ENCODE measurements at regions not wholly inside any gene's neighbourhood (a gene's known extent, or its start where the extent isn't known, plus 50 kb on each side); places are given as distances from the start of the nearest gene placed in this dataset.
"Not testable (repeated sequence)": the region's sequence is repeated elsewhere in the genome, so short reads cannot be mapped to it uniquely, and the experiment has no call there.

DNA sequence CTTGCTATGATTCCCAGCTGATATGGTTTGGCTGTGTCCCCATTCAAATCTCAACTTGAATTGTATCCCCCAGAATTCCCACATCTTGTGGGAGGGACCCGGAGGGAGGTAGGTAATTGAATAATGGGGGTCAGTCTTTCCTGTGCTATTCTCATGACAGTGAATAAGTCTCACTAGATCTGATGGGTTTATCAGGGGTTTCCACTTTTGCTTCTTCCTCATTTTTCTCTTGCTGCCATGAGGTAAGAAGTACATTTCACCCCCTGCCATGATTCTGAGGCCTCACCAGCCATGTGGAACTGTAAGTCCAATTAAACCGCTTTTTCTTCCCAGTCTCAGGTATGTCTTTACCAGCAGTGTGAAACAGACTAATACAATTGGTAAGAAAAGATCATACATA is 164.7 kb upstream of the NREP start:
- H3K27ac Mint-ChIP-seq; H3K4me3 Mint-ChIP-seq; H3K9me3 Mint-ChIP-seq (ENCODE audit: low read depth); ATAC-seq; DNase-seq; CTCF ChIA-PET; H3K4me1 Mint-ChIP-seq; H3K36me3 Mint-ChIP-seq; H3K27me3 Mint-ChIP-seq: not testable (repeated sequence)

DNA sequence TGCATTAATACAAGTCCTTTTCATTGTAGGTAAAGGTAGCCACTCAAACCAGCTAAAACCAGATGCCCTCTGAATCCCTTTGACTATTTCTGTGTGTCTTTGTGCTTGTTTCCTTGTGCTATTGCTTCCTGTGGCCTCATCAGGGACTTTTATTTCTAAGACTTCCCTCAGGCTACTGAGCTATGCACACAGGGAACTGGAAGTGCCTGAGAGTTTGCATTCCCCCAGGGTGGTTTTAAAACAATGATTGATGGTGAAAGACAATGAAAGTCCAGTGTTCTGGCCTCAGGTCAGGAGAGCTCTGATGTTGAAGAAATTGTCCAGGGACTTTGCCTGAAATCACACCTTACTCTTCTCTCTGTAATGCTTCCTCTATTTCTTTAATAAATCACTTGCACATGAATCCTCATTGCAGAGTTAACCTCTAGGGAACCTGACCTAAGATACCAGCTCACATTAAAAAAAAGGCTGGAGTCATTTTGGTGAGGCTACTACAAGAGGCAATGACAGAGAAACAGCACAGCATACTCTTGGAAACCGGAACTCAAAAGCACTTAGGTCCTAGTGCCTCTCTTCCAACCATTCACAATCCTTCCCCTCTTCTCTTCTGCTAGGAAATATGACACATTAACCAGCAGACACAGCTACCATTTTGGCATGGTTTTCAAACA is 158.1 kb upstream of the NREP start:
- Mint-ChIP-seq H3K4me1 (no peaks in the 10 kb centered on the region), H3K27ac (no peak overlapping the region), H3K36me3 (no peaks in the 10 kb centered on the region), H3K9me3 (ENCODE audit: low read depth) (peaks cover 2% of the 10 kb centered on the region), H3K27me3 (no peaks in the 10 kb centered on the region), H3K4me3 (no peak overlapping the region)
- DNase-seq, result no peak
- CTCF ChIA-PET, result no interaction called here
- ATAC-seq, result no peak

DNA sequence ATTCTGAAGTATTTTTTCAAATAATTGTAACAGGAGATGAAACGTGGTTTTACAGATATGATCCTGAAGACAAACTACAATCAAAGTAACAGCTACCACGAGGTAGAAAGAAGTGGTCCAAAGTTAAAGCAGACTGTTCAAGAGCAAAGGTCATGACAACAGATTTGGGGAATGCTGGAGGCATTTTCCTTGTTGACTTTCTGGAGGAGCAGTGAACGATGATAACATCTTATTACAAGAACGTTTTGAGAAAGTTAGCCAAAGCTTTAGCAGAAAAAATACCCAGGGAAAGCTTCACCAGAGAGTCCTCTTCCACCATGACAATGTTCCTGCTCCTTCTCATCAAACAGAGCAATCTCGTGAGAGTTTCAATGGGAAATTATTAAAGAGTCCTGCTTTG is 145.4 kb upstream of the NREP start:
- no peaks in the 10 kb centered on the region for H3K4me1 Mint-ChIP-seq
- no peak for ATAC-seq
- H3K27ac Mint-ChIP-seq, result no peak overlapping the region
- H3K4me3 Mint-ChIP-seq, result no peak overlapping the region
- CTCF ChIA-PET, result no interaction called here
- peaks cover 4% of the 10 kb centered on the region for H3K9me3 Mint-ChIP-seq (ENCODE audit: low read depth)
- no peak for DNase-seq
- H3K36me3 Mint-ChIP-seq, result no peaks in the 10 kb centered on the region
- no peaks in the 10 kb centered on the region for H3K27me3 Mint-ChIP-seq

DNA sequence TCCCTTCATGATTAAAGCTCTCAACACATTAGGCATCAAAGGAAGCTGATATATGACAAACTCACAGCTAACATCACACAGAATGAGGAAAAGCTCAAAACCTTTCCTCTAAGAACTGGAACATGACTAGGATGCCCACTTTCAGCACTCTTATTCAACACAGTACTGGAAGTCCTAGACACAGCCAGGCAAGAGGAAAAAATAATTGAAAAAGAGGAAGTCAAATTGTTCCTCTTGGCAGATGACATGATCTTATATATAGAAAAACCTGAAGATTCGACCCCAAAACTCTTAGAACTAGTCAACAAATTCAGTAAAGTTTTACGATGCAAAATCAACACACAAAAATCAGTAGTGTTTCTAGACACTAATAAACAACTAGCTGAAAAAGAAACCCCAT is 144.3 kb upstream of the NREP start:
- no peak for ATAC-seq
- Mint-ChIP-seq H3K4me3 (no peak overlapping the region), H3K27ac (no peak overlapping the region), H3K4me1 (no peaks in the 10 kb centered on the region), H3K27me3 (no peaks in the 10 kb centered on the region), H3K36me3 (no peaks in the 10 kb centered on the region), H3K9me3 (ENCODE audit: low read depth) (peaks cover 4% of the 10 kb centered on the region)
- CTCF ChIA-PET, result no interaction called here
- DNase-seq, result no peak

DNA sequence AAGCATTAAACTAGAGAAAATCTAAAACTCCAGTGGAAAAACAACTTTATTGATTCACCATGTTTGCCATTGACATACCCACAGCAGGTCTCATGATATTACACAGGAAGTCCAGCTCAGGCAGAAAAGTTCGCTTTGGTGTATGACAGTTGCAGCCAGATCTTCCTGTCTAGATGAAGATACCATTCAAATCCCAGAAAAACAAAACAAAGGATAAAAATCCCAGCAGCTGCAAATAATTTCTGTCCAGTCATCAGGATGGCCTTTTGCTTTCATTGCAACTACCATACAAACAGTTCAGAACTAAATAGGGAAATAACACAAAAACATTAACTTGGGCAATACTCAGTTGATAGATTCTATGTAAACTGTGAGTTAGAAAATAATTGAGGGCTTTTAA is 136.0 kb upstream of the NREP start:
- no peaks in the 10 kb centered on the region for H3K36me3 Mint-ChIP-seq
- H3K4me1 Mint-ChIP-seq, result no peaks in the 10 kb centered on the region
- H3K27me3 Mint-ChIP-seq, result no peaks in the 10 kb centered on the region
- no peak for ATAC-seq
- peaks cover under 1% of the 10 kb centered on the region for H3K9me3 Mint-ChIP-seq (ENCODE audit: low read depth)
- no peak overlapping the region for H3K4me3 Mint-ChIP-seq
- DNase-seq, result no peak
- CTCF ChIA-PET, result no interaction called here
- no peak overlapping the region for H3K27ac Mint-ChIP-seq

DNA sequence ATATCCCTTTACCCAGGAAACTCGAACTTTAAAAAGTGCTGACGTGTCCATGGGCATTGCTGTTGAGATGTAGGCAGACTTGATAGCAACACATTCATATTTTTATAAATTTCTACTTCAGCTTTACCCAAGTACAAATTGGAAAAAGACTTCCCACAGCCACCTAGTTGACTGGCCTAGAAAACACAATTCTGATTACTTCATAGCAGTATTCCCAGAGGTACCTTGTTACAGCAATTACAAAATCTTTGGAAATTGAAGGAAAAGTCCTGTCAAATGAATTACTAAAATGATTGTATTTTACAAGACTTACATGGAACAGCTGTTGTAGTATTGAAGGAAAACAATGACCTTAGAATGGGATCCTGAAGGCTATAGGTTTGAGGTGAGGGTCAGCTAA is 130.7 kb upstream of the NREP start:
- CTCF ChIA-PET, result no interaction called here
- no peak overlapping the region for H3K4me3 Mint-ChIP-seq
- ATAC-seq (no peak), DNase-seq (no peak)
- no peak overlapping the region for H3K27ac Mint-ChIP-seq
- no peaks in the 10 kb centered on the region for H3K9me3 Mint-ChIP-seq (ENCODE audit: low read depth)
- no peaks in the 10 kb centered on the region for H3K36me3 Mint-ChIP-seq
- H3K27me3 Mint-ChIP-seq, result no peaks in the 10 kb centered on the region
- H3K4me1 Mint-ChIP-seq, result no peaks in the 10 kb centered on the region

DNA sequence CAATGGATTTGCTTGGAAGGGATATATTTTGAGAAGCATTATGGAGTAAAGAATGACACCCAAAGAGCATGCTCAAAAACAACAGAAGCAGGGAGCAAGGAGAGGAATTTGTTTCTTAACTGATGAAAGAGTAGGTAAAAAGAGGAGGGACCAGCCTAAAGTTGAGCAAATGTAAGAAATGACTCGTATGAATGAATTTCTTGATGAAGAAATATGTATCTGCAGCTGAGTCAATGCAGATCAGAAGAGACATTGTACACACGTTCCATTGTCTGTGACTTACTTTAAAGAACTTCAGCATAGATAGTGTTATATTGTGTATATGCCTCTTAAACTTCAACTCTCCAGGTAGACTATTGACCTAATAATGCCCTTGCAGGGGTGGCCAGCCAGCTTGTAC is 112.7 kb upstream of the NREP start:
- Mint-ChIP-seq H3K4me1 (no peaks in the 10 kb centered on the region), H3K36me3 (no peaks in the 10 kb centered on the region), H3K27ac (no peak overlapping the region), H3K4me3 (no peak overlapping the region), H3K9me3 (ENCODE audit: low read depth) (no peaks in the 10 kb centered on the region), H3K27me3 (no peaks in the 10 kb centered on the region)
- CTCF ChIA-PET, result no interaction called here
- no peak for ATAC-seq
- DNase-seq, result no peak

DNA sequence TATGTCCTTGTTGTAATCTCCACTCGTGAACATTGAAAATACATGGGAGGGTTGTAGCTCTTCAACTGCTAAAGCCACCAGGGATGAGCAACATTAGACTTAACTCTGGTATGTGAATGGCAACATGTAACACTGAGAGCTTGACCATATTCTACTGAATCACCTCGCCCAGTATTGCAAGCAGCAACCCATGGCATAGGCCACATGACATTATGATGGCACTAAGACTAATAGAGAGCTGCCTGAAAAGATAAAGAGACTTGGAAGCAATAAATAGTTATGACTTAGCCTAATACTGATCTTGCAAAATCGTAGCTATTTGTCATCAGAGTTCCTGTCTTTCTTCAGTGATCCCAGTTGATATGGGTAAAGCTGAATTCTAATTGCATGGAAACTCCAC is 108.4 kb upstream of the NREP start:
- ATAC-seq (no peak), DNase-seq (no peak)
- Mint-ChIP-seq H3K4me1 (no peaks in the 10 kb centered on the region), H3K9me3 (ENCODE audit: low read depth) (no peaks in the 10 kb centered on the region), H3K27me3 (no peaks in the 10 kb centered on the region), H3K36me3 (no peaks in the 10 kb centered on the region), H3K27ac (no peak overlapping the region), H3K4me3 (no peak overlapping the region)
- CTCF ChIA-PET, result no interaction called here

DNA sequence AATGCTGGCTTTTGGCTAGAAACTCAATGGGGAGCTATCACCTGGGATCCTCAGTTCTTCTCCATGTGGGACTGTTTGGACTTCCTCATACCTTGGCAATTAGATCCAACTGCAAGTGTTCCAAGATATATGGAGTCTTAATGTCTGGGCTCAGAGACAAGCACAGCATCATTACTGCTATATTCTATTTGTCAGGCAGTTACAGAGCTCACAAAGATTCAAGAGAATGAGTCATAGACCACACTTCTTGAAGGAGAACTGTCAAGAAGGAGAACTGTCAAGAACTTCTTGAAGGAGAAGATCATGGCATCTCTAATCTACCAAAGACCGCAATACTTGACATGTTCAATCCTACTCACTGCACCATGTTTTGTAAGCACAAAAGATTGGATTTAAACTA is 106.8 kb upstream of the NREP start:
- Mint-ChIP-seq H3K36me3 (no peaks in the 10 kb centered on the region), H3K9me3 (ENCODE audit: low read depth) (no peaks in the 10 kb centered on the region), H3K27me3 (no peaks in the 10 kb centered on the region), H3K4me1 (no peaks in the 10 kb centered on the region), H3K27ac (no peak overlapping the region), H3K4me3 (no peak overlapping the region)
- DNase-seq (no peak), ATAC-seq (no peak)
- CTCF ChIA-PET, result no interaction called here

DNA sequence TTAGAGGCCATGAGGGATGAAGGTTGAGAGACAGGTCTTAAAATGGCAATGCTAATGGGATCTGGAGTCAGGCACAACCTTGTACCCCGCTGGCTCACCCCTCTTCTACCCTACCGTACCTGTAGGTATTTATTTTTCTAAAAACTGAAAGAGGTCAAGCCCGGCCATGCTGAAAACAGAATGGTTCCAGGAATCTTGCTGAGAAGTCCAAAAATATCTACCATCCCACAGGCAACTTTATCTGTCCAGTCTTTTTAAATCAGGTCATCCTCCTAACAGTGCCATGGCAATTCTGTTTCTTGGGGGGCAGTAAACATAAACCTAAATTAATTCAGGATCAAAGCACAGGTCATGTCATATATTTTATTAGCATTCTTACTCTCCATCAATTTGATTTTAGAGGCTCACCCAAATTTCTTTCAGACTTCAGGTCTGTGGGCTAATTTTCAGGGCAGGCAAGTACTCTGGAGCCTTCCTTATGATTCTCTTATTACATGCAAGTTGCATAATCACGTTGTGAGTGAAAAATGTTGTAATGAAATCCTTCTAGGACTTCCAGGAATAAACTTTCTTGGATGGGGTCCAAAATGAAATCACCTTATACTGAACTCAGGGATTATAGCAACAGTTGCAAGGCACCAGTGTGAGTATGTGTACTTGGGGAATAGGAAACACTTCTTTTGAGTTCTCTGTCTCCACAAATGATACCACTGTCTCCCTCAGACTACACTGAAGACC is 102.7 kb upstream of the NREP start:
- CTCF ChIA-PET, result no interaction called here
- DNase-seq (no peak), ATAC-seq (no peak)
- no peak overlapping the region for H3K4me3 Mint-ChIP-seq
- no peak overlapping the region for H3K27ac Mint-ChIP-seq
- H3K9me3 Mint-ChIP-seq (ENCODE audit: low read depth), result no peaks in the 10 kb centered on the region
- H3K4me1 Mint-ChIP-seq, result no peaks in the 10 kb centered on the region
- no peaks in the 10 kb centered on the region for H3K36me3 Mint-ChIP-seq
- no peaks in the 10 kb centered on the region for H3K27me3 Mint-ChIP-seq

DNA sequence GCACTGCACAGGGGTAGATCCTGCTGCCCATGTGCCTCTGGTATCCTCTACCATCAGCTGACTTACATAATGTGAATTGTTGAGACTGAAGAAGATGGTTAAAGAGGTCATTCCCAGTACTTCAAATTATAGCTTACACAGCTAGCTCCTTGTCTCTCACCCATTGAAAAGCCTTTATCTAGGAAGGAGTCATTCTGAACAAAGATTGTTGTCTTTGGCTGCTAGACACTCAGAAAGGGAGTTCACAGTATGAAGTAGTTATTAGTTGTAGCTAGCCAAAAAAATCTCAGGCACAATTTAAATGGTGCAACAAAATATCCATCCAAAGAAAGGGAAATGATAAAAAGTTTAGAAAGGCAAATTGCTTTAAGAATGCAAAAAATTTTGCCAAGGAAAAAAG is 102.0 kb upstream of the NREP start:
- Mint-ChIP-seq H3K27me3 (no peaks in the 10 kb centered on the region), H3K4me3 (no peak overlapping the region), H3K36me3 (no peaks in the 10 kb centered on the region), H3K9me3 (ENCODE audit: low read depth) (no peaks in the 10 kb centered on the region), H3K27ac (no peak overlapping the region), H3K4me1 (no peaks in the 10 kb centered on the region)
- no peak for DNase-seq
- no peak for ATAC-seq
- CTCF ChIA-PET, result no interaction called here

DNA sequence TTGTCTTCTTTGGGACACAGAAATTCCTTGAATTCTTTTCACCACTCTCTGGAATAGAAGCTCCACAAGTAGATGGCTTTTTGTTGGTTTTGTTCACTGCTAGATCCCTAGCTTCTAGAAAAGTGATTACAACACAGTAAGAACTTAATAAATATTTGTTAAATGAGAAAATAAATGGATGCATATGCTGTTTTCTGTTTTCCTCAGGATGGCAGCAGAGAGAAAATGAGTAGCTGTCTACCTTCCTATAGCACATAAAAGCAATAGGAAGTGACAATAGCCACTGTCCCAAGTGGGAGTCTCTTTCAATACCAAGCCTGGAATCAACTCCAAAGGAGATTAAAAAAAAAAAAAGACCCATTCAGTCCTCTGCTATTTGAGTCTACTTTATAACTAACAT is 100.6 kb upstream of the NREP start:
- Mint-ChIP-seq H3K36me3 (no peaks in the 10 kb centered on the region), H3K9me3 (ENCODE audit: low read depth) (no peaks in the 10 kb centered on the region), H3K4me3 (no peak overlapping the region), H3K27me3 (no peaks in the 10 kb centered on the region), H3K4me1 (no peaks in the 10 kb centered on the region), H3K27ac (no peak overlapping the region)
- DNase-seq, result no peak
- CTCF ChIA-PET, result no interaction called here
- no peak for ATAC-seq

DNA sequence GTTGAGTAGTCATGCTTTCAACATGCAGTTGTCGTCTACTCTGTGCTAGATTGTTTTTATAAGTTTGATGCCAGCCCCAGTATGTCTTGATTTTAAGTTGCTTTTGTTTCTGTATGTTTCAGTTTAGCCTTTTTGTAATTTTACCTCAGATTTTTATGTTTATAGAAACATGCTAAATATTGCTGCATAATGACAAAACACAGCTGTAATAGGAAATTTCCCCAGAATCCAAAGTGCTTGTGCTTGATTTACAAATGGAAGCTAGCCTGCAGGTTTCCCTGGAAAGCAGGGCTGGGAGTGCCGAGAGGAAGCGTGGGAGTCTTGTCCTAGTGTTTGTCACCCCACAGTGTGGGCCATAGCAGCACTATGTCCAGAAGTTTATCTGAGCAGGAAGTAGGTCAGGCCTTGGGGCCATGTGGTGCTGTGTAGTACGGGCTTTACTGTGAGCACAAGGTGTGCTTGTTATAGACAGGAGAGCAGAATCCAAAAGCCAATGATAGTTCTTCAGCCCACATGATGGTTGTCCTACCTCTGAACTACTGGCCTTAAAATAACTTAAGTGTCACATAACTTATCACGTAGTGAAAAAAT is 100.0 kb upstream of the NREP start:
- H3K36me3 Mint-ChIP-seq, result no peaks in the 10 kb centered on the region
- CTCF ChIA-PET, result no interaction called here

DNA sequence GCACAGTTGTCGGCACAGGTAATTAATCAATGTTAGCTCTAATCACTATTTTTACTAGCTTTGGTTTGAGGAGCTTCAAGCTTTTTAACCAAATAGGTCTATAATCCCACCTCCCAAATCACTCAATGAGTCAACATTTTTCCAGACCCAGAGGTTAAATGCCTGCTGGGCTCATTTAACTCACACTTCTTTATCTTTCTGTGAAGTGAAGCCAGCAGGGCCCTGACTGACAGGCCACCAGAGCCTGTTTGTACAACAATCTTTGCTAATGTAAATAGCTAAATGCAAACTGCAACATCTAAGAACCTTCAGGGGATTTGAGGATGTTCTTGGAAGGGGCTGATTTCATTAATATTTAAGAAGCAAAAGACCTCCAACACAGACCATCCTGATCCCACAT is 98.4 kb upstream of the NREP start:
- Mint-ChIP-seq H3K4me1 (no peaks in the 10 kb centered on the region), H3K27ac (no peak overlapping the region), H3K4me3 (no peak overlapping the region), H3K9me3 (ENCODE audit: low read depth) (no peaks in the 10 kb centered on the region), H3K36me3 (no peaks in the 10 kb centered on the region), H3K27me3 (no peaks in the 10 kb centered on the region)
- no peak for ATAC-seq
- no peak for DNase-seq
- CTCF ChIA-PET, result no interaction called here

More for the DNA sequence above, 100.0 kb upstream of the NREP start:
- H3K4me1 Mint-ChIP-seq, result no peaks in the 10 kb centered on the region
- no peak overlapping the region for H3K4me3 Mint-ChIP-seq
- H3K27ac Mint-ChIP-seq, result no peak overlapping the region
- no peaks in the 10 kb centered on the region for H3K27me3 Mint-ChIP-seq
- no peak for ATAC-seq
- no peak for DNase-seq
- H3K9me3 Mint-ChIP-seq (ENCODE audit: low read depth), result no peaks in the 10 kb centered on the region

All from activated CD8-positive, alpha-beta memory T cell treated with anti-CD3 and anti-CD28 coated beads, Interleukin-2, amount 10 ng/mL, durations not matched to agents 7 days and 5 days (primary cell).